ENCODE measurements at regions not wholly inside any gene's neighbourhood (a gene's known extent, or its start where the extent isn't known, plus 50 kb on each side); places are given as distances from the start of the nearest gene placed in this dataset.

GRCh38 chr14:45698462-45699134, 445.6 kb upstream of the MIS18BP1 start:
- Mint-ChIP-seq H3K9me3 (ENCODE audit: low read depth, unreplicated experiment) (peaks cover 4% of the 10 kb centered on the region), H3K4me3 (ENCODE audit: low read depth, unreplicated experiment) (no peak overlapping the region), H3K27me3 (ENCODE audit: unreplicated experiment) (no peaks in the 10 kb centered on the region), H3K27ac (ENCODE audit: unreplicated experiment) (no peak overlapping the region), H3K36me3 (ENCODE audit: insufficient read depth, unreplicated experiment) (no peaks in the 10 kb centered on the region), H3K4me1 (ENCODE audit: low read depth, unreplicated experiment) (no peaks in the 10 kb centered on the region)
- no TSS peak for BruUV-seq (replicated peaks)
- CTCF ChIA-PET = no interaction called here
- DNase-seq = peak; percentile 16
- intact Hi-C loops (cut with micrococcal nuclease; ENCODE audit: unreplicated experiment) = no loop called here
- TF ChIP-seq CTCF (IDR thresholded peaks at IDR 0.05; ENCODE audit: unreplicated experiment) = no peak

GRCh38 chr14:45686771-45687170, 433.8 kb upstream of the MIS18BP1 start:
- CTCF ChIA-PET = no interaction called here
- peaks cover 6% of the 10 kb centered on the region for H3K9me3 Mint-ChIP-seq (ENCODE audit: low read depth, unreplicated experiment)
- no peak overlapping the region for H3K27ac Mint-ChIP-seq (ENCODE audit: unreplicated experiment)
- intact Hi-C loops (cut with micrococcal nuclease; ENCODE audit: unreplicated experiment) = no loop called here
- no TSS peak for BruUV-seq (replicated peaks)
- no peak for DNase-seq
- no peak overlapping the region for H3K4me3 Mint-ChIP-seq (ENCODE audit: low read depth, unreplicated experiment)
- no peaks in the 10 kb centered on the region for H3K27me3 Mint-ChIP-seq (ENCODE audit: unreplicated experiment)
- H3K36me3 Mint-ChIP-seq (ENCODE audit: insufficient read depth, unreplicated experiment) = no peaks in the 10 kb centered on the region
- no peak for TF ChIP-seq CTCF (IDR thresholded peaks at IDR 0.05; ENCODE audit: unreplicated experiment)
- H3K4me1 Mint-ChIP-seq (ENCODE audit: low read depth, unreplicated experiment) = no peaks in the 10 kb centered on the region

- DNase-seq = no peak
- Mint-ChIP-seq H3K36me3 (ENCODE audit: insufficient read depth, unreplicated experiment) (no peaks in the 10 kb centered on the region), H3K27ac (ENCODE audit: unreplicated experiment) (no peak overlapping the region), H3K4me1 (ENCODE audit: low read depth, unreplicated experiment) (no peaks in the 10 kb centered on the region), H3K4me3 (ENCODE audit: low read depth, unreplicated experiment) (no peak overlapping the region), H3K27me3 (ENCODE audit: unreplicated experiment) (no peaks in the 10 kb centered on the region), H3K9me3 (ENCODE audit: low read depth, unreplicated experiment) (peaks cover 4% of the 10 kb centered on the region)
- no TSS peak for BruUV-seq (replicated peaks)
- CTCF ChIA-PET = no interaction called here
- TF ChIP-seq CTCF (IDR thresholded peaks at IDR 0.05; ENCODE audit: unreplicated experiment) = no peak
- intact Hi-C loops (cut with micrococcal nuclease; ENCODE audit: unreplicated experiment) = no loop called here
Observed at GRCh38 chr14:45680531-45680930, 427.5 kb upstream of the MIS18BP1 start.

- Mint-ChIP-seq H3K4me1 (ENCODE audit: low read depth, unreplicated experiment) (no peaks in the 10 kb centered on the region), H3K4me3 (ENCODE audit: low read depth, unreplicated experiment) (no peak overlapping the region), H3K9me3 (ENCODE audit: low read depth, unreplicated experiment) (peaks cover 4% of the 10 kb centered on the region), H3K36me3 (ENCODE audit: insufficient read depth, unreplicated experiment) (no peaks in the 10 kb centered on the region), H3K27me3 (ENCODE audit: unreplicated experiment) (no peaks in the 10 kb centered on the region), H3K27ac (ENCODE audit: unreplicated experiment) (no peak overlapping the region)
- no TSS peak for BruUV-seq (replicated peaks)
- CTCF ChIA-PET = no interaction called here
- no peak for TF ChIP-seq CTCF (IDR thresholded peaks at IDR 0.05; ENCODE audit: unreplicated experiment)
- intact Hi-C loops (cut with micrococcal nuclease; ENCODE audit: unreplicated experiment) = loop anchor here (10.0 kb wide), 1 partner anchor 135 kb away; no protein-coding TSS in a partner anchor
- DNase-seq = no peak
Observed at GRCh38 chr14:45679853-45680252, 426.9 kb upstream of the MIS18BP1 start.

Data from Calu3 (cell line).